GM23338 (cell line): ENCODE measurements at regions not wholly inside any gene's neighbourhood (a gene's known extent, or its start where the extent isn't known, plus 50 kb on each side); places are given as distances from the start of the nearest gene placed in this dataset.

Experiments
- ATAC-seq: fragments of 200-7000 bp; cut with Tn5 transposase; 3 replicates; pipeline ENCODE4 v1.9.1; 2020
- DNase-seq: peaks from one replicate; pipeline ENCODE4 v3.0.0-alpha.2; 2015; ENCODE audit warnings: low spot score
- H2AFZ ChIP-seq: fragments of 200-600 bp; sonication (generic); 2 replicates; pipeline ENCODE4 v1.8.0; 2016; ENCODE audit warnings: antibody characterized with exemption, mild to moderate bottlenecking, moderate library complexity
- H3F3A ChIP-seq: fragments of 200-600 bp; sonication (generic); replicated peaks from 2 replicates; pipeline ENCODE4 v1.8.0; 2017; ENCODE audit warnings: antibody characterized with exemption, mixed run types, low read depth
- H3K27ac ChIP-seq: fragments of 200-600 bp; sonication (generic); 2 replicates; pipeline ENCODE4 v1.6.1; 2016; ENCODE audit warnings: low read depth
- H3K27me3 ChIP-seq: fragments of 200-600 bp; sonication (generic); 2 replicates; pipeline ENCODE4 v1.8.0; 2016; ENCODE audit warnings: mild to moderate bottlenecking, mixed run types, moderate library complexity; ENCODE audit not compliant: insufficient read depth
- H3K36me3 ChIP-seq: fragments of 200-600 bp; sonication (generic); 2 replicates; pipeline ENCODE4 v1.8.0; 2016; ENCODE audit warnings: mild to moderate bottlenecking; ENCODE audit not compliant: insufficient read depth
- H3K4me1 ChIP-seq: fragments of 200-600 bp; sonication (generic); 2 replicates; pipeline ENCODE4 v1.8.0; 2016; ENCODE audit warnings: mild to moderate bottlenecking, moderate library complexity; ENCODE audit not compliant: insufficient read depth
- H3K4me2 ChIP-seq: fragments of 200-600 bp; sonication (generic); 2 replicates; pipeline ENCODE4 v1.7.1; 2017; ENCODE audit warnings: mixed run types
- H3K4me3 ChIP-seq: fragments of 200-600 bp; sonication (generic); 2 replicates; pipeline ENCODE4 v1.6.1; 2016; ENCODE audit warnings: mixed run types
- H3K79me2 ChIP-seq: fragments of 200-600 bp; sonication (generic); replicated peaks from 2 replicates; pipeline ENCODE4 v1.8.0; 2017; ENCODE audit warnings: mild to moderate bottlenecking; ENCODE audit not compliant: insufficient read depth
- H3K9me2 ChIP-seq: fragments of 200-600 bp; sonication (generic); 2 replicates; pipeline ENCODE4 v1.8.0; 2017; ENCODE audit not compliant: insufficient read depth
- H4K20me1 ChIP-seq: fragments of 200-600 bp; sonication (generic); replicated peaks from 2 replicates; pipeline ENCODE4 v1.8.0; 2017; ENCODE audit warnings: mild to moderate bottlenecking; ENCODE audit not compliant: insufficient read depth
- H3K27ac Mint-ChIP-seq: 2 replicates; pipeline ENCODE4 v1.8.0; 2020; ENCODE audit warnings: inconsistent platforms, mild to moderate bottlenecking, moderate library complexity, mixed read lengths
- H3K27me3 Mint-ChIP-seq: 3 replicates; pipeline ENCODE4 v1.8.0; 2022; ENCODE audit warnings: low read depth, mild to moderate bottlenecking, moderate library complexity, mixed read lengths, inconsistent platforms; ENCODE audit not compliant: insufficient read depth, poor library complexity
- H3K36me3 Mint-ChIP-seq: 3 replicates; pipeline ENCODE4 v1.8.0; 2021; ENCODE audit warnings: low read depth, mild to moderate bottlenecking, inconsistent platforms, moderate library complexity, mixed read lengths
- H3K4me1 Mint-ChIP-seq: 3 replicates; pipeline ENCODE4 v1.8.0; 2020; ENCODE audit warnings: mild to moderate bottlenecking, inconsistent platforms, mixed read lengths
- H3K4me3 Mint-ChIP-seq: 3 replicates; pipeline ENCODE4 v1.8.0; 2021; ENCODE audit warnings: moderate library complexity, mild to moderate bottlenecking, inconsistent platforms, mixed read lengths
- H3K9me3 Mint-ChIP-seq: 3 replicates; pipeline ENCODE4 v1.8.0; 2020; ENCODE audit warnings: moderate library complexity, mild to moderate bottlenecking, inconsistent platforms, mixed read lengths
- CREB1 ChIP-seq: fragments of 250-450 bp; sonication (Bioruptor Pico); IDR thresholded peaks from 2 replicates; pipeline ENCODE4 v1.5.0; 2020; ENCODE audit warnings: low read depth, mild to moderate bottlenecking, moderate library complexity
- CTCF ChIP-seq, 2 experiments: fragments of 200-600 bp in 1 of 2; sonication (generic) in 1 of 2; conservative IDR thresholded peaks; 2 replicates each; pipeline versions ENCODE4 v1.5.1 to v1.6.1; 2016 to 2017; ENCODE audit warnings: antibody characterized with exemption in 2 of 2, low read depth in 2 of 2, mild to moderate bottlenecking in 2 of 2, moderate library complexity in 1 of 2
- ETS1 ChIP-seq: IDR thresholded peaks from 2 replicates; pipeline ENCODE4 v1.6.1; 2016; ENCODE audit warnings: antibody characterized with exemption
- EZH2 ChIP-seq: fragments of 200-600 bp; sonication (generic); IDR thresholded peaks from one replicate; pipeline ENCODE4 v1.8.0; 2017; ENCODE audit warnings: antibody characterized with exemption, mild to moderate bottlenecking, low read depth; ENCODE audit not compliant: unreplicated experiment
- JUNB ChIP-seq: IDR thresholded peaks from one replicate; pipeline ENCODE4 v1.6.1; 2016; ENCODE audit warnings: antibody characterized with exemption; ENCODE audit not compliant: unreplicated experiment
- NANOG ChIP-seq: IDR thresholded peaks from 2 replicates; pipeline ENCODE4 v1.6.1; 2016; ENCODE audit warnings: antibody characterized with exemption, borderline replicate concordance
- POLR2AphosphoS5 ChIP-seq: IDR thresholded peaks from 2 replicates; pipeline ENCODE4 v1.6.1; 2016; ENCODE audit warnings: antibody characterized with exemption, low read depth
- REST ChIP-seq: IDR thresholded peaks from one replicate; pipeline ENCODE4 v1.6.1; 2018; ENCODE audit warnings: antibody characterized with exemption; ENCODE audit not compliant: unreplicated experiment
- STAT1 ChIP-seq: IDR thresholded peaks from one replicate; pipeline ENCODE4 v1.6.1; 2016; ENCODE audit warnings: antibody characterized with exemption; ENCODE audit not compliant: unreplicated experiment
- ZNF114 ChIP-seq: fragments of 250-450 bp; sonication (Bioruptor Pico); IDR thresholded peaks from 2 replicates; pipeline ENCODE4 v1.5.0; 2020; ENCODE audit warnings: mild to moderate bottlenecking, moderate library complexity
- ZNF331 ChIP-seq: fragments of 250-450 bp; sonication (Bioruptor Pico); IDR thresholded peaks from 2 replicates; pipeline ENCODE4 v1.5.0; 2020; ENCODE audit warnings: low read depth, mild to moderate bottlenecking, moderate library complexity

- Histone ChIP-seq H3K27me3 (no peaks in the 10 kb centered on the region), H3K9me2 (no peaks in the 10 kb centered on the region), H3K4me2 (no peak overlapping the region), H3K36me3 (no peaks in the 10 kb centered on the region), H3K79me2 (no peaks in the 10 kb centered on the region), H2AFZ (no peak overlapping the region), H3K4me1 (no peaks in the 10 kb centered on the region), H3F3A (no peaks in the 10 kb centered on the region), H3K4me3 (no peak overlapping the region), H4K20me1 (no peaks in the 10 kb centered on the region), H3K27ac (no peak overlapping the region)
- Mint-ChIP-seq H3K4me1 (no peaks in the 10 kb centered on the region), H3K9me3 (no peaks in the 10 kb centered on the region), H3K27ac (no peak overlapping the region), H3K4me3 (no peak overlapping the region), H3K36me3 (no peaks in the 10 kb centered on the region), H3K27me3 (no peaks in the 10 kb centered on the region)
- DNase-seq = peak; percentile 36
- TF ChIP-seq POLR2AphosphoS5 (no peak), ZNF114 (CRISPR knock-in tag) (no peak), CREB1 (CRISPR knock-in tag) (no peak), CTCF (conservative IDR thresholded peaks at IDR 0.05; ENCODE audit: low read depth in 2 of 2) (peak; percentile 39 to 59)
- ATAC-seq = peak; percentile 79
These were observed 200.5 kb downstream of the DRD1 start for GRCh38 chr5:175243441-175243840.

GRCh38 chr5:175242207-175242606 is 201.8 kb downstream of the DRD1 start:
- Histone ChIP-seq H3K36me3 (no peaks in the 10 kb centered on the region), H3K4me1 (no peaks in the 10 kb centered on the region), H3K79me2 (no peaks in the 10 kb centered on the region), H4K20me1 (no peaks in the 10 kb centered on the region), H3K27ac (no peak overlapping the region), H2AFZ (no peak overlapping the region), H3K4me2 (no peak overlapping the region), H3K9me2 (no peaks in the 10 kb centered on the region), H3K4me3 (no peak overlapping the region), H3F3A (no peaks in the 10 kb centered on the region), H3K27me3 (no peaks in the 10 kb centered on the region)
- Mint-ChIP-seq H3K4me3 (no peak overlapping the region), H3K9me3 (no peaks in the 10 kb centered on the region), H3K36me3 (no peaks in the 10 kb centered on the region), H3K27me3 (no peaks in the 10 kb centered on the region), H3K27ac (no peak overlapping the region), H3K4me1 (no peaks in the 10 kb centered on the region)
- TF ChIP-seq ZNF331 (CRISPR knock-in tag) = no peak
- TF ChIP-seq JUNB = no peak
- TF ChIP-seq NANOG = no peak
- TF ChIP-seq STAT1 = no peak
- no peak for TF ChIP-seq POLR2AphosphoS5
- no peak for TF ChIP-seq REST
- no peak for TF ChIP-seq ETS1
- no peak for TF ChIP-seq ZNF114 (CRISPR knock-in tag)
- TF ChIP-seq EZH2 = no peak
- ATAC-seq (no peak), DNase-seq (no peak)
